NCI-H1694 (cell line): ENCODE measurements at regions not wholly inside any gene's neighbourhood (a gene's known extent, or its start where the extent isn't known, plus 50 kb on each side); places are given as distances from the start of the nearest gene placed in this dataset.
"Not testable (repeated sequence)": the region's sequence is repeated elsewhere in the genome, so short reads cannot be mapped to it uniquely, and the experiment has no call there.

Experiments used
- DNase-seq: peaks from one replicate; lab custom pipeline; 2025; lab: John Stamatoyannopoulos, UW

GRCh38 chr2:142575561-142575960 lies 301.9 kb upstream of the KYNU start:
- no peak for DNase-seq

GRCh38 chr2:142574388-142574787 lies 303.1 kb upstream of the KYNU start:
- no peak for DNase-seq

- DNase-seq = no peak
These were observed 304.9 kb upstream of the KYNU start for GRCh38 chr2:142572346-142573132.

GRCh38 chr2:142571934-142572333 lies 305.5 kb upstream of the KYNU start:
- no peak for DNase-seq

GRCh38 chr2:142562900-142563299 lies 314.6 kb upstream of the KYNU start:
- DNase-seq = no peak

GRCh38 chr2:142561656-142562055 lies 315.8 kb upstream of the KYNU start:
- DNase-seq = no peak

- no peak for DNase-seq
These were observed 320.1 kb upstream of the KYNU start for GRCh38 chr2:142557391-142557790.

GRCh38 chr2:142545999-142546398 lies 331.5 kb upstream of the KYNU start:
- DNase-seq = not testable (repeated sequence)

GRCh38 chr2:142545036-142545435 lies 332.4 kb upstream of the KYNU start:
- DNase-seq = no peak

- no peak for DNase-seq
These were observed 333.3 kb upstream of the KYNU start for GRCh38 chr2:142544173-142544572.

GRCh38 chr2:142542431-142542910 lies 335.0 kb upstream of the KYNU start:
- DNase-seq = no peak

- DNase-seq = no peak
These were observed 340.5 kb upstream of the KYNU start for GRCh38 chr2:142536966-142537365.

GRCh38 chr2:142536492-142536891 lies 341.0 kb upstream of the KYNU start:
- DNase-seq = no peak

GRCh38 chr2:142535311-142535710 lies 342.2 kb upstream of the KYNU start:
- DNase-seq = no peak

GRCh38 chr2:142533177-142533576 lies 344.3 kb upstream of the KYNU start:
- DNase-seq = no peak

- no peak for DNase-seq
These were observed 346.1 kb upstream of the KYNU start for GRCh38 chr2:142531377-142531776.

- DNase-seq = no peak
These were observed 351.7 kb upstream of the KYNU start for GRCh38 chr2:142525720-142526119.

GRCh38 chr2:142521492-142521891 lies 356.0 kb upstream of the KYNU start:
- no peak for DNase-seq

- DNase-seq = no peak
These were observed 362.0 kb upstream of the KYNU start for GRCh38 chr2:142515493-142515892.

- no peak for DNase-seq
These were observed 368.1 kb upstream of the KYNU start for GRCh38 chr2:142509401-142509800.

- DNase-seq = no peak
These were observed 372.7 kb upstream of the KYNU start for GRCh38 chr2:142504754-142505153.

- no peak for DNase-seq
These were observed 371.6 kb upstream of the LRP1B start for GRCh38 chr2:142502402-142502801.

GRCh38 chr2:142495141-142495540 lies 364.3 kb upstream of the LRP1B start:
- no peak for DNase-seq

- DNase-seq = not testable (repeated sequence)
These were observed 358.8 kb upstream of the LRP1B start for GRCh38 chr2:142489631-142490030.
